NCI-H146 treated with DMSO at 0.1 percent for 48 hours (cell line): ENCODE measurements at regions not wholly inside any gene's neighbourhood (a gene's known extent, or its start where the extent isn't known, plus 50 kb on each side); places are given as distances from the start of the nearest gene placed in this dataset.

Experiments
- DNase-seq: peaks from one replicate; lab custom pipeline; 2025; ENCODE audit not compliant: unreplicated experiment; lab: John Stamatoyannopoulos, UW

- DNase-seq, result no peak
Measured at GRCh38 chr10:28481968-28482367, 51.0 kb upstream of the WAC start.
